HG02885 (cell line): ENCODE measurements at regions not wholly inside any gene's neighbourhood (a gene's known extent, or its start where the extent isn't known, plus 50 kb on each side); places are given as distances from the start of the nearest gene placed in this dataset.

ENCODE experiments used
- ATAC-seq: cut with Tn5 transposase; IDR thresholded peaks from one replicate; pipeline ENCODE4 v1.9.1; 2021; ENCODE audit warnings: mild to moderate bottlenecking; ENCODE audit not compliant: unreplicated experiment, poor library complexity

DNA sequence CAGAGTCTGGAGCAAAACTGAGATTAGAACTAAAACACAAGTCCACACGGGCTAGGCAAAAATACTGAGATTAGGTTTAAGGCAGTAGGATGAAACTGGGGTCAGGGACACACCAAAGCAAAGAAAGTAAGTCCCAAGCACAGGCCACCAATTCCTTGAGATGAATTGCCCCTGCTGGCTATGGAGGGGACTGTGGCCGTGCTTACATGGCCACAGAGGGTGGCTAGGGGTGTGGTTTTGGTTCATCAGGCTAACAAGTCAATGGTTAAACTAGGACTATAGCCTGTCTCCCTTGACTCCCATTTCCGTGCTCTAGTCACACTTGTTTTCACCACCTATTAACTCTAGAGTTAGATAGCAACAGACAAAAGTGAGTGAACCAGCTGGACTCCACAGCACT, 394.8 kb downstream of the PBX1 start:
- no peak for ATAC-seq

DNA sequence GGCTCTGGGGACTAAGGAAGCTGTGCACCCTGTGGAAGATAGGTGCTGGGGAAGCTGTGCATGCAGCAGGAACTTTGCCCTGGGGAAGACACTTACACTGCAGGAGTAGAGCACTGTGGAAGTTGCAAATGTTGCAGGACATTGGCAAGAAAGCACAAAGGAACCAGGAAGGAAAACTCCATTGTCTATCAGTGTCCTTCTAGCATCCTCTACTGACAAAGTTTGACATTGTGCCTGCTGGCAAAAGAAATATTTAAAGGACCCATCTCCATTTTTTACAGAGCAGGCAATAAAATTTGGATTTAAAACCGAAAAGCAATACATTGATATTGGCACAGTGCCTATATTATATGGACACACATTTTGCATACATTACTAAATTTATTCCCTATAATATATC, 394.1 kb downstream of the PBX1 start:
- no peak for ATAC-seq

DNA sequence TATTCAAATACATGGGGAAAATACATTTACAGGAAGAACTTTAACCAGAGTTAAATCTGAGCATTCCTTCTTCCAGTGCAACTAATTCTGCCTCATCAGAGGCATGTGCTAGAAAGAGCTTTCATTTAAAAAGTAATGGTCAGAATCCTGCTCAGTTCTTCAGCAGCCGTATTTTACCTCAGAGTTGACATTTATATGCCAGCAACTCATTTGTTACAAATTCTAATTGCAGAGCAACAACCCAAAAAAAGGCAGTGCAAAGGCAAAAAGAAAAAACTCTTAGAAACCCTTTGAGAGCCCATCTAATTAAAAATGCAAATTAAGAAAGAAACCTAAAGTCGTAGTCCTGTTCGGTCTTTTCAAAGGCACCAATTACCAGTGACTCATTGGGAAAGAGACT, 392.5 kb downstream of the PBX1 start:
- no peak for ATAC-seq

DNA sequence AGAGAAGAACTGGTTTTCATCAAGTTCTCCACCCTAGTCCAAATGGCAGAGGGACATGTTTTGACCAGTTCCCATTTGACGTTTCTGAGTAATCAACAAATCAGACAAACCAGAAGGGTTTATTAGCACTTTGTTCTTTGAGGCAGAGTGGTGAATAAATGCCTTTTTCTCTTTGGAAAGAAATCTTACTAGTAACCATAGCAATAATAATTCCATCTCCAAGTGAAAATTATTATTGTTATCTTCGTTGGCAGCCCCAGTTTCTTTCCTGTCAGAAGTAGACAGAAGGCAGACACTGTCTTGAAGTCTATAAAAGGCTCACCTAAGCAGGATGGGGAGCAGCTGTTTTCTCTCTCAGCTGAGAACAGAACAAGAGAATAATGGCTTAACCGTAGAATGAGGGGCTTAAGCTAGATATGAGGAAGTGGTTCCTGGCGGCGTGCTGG, 391.6 kb downstream of the PBX1 start:
- ATAC-seq = no peak

DNA sequence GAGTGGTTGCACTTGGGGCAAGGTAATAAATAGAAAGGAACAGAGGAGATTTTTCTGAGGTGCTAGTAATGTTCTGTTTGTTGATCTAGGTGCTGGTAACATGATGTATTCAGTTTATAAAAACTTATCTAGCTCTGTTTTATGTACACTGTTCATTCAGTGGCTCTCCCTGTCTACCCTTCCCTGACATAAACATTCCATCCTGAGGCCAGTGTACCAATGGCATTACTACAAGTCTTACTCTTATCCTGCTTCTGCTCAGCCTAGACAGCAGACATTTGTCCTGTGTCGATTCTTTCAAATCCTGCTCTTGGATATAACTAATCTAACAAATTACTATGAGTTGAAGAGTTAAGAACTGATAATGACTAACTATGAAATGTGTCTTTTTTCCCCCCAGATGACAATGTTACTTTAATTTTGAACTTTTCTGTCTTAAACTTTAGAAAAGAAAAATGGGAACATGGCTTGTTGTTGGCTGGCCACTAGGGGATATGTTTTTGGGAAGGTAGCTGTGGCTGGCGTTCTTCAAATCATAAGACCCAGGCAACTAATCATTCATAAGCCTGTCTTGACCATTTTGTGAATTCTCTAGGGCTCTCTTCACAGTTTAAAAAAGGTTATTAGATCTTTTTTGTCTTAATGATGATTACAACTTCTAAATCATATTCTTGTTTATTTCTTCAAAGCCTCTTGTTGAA, 390.9 kb downstream of the PBX1 start:
- ATAC-seq = no peak

DNA sequence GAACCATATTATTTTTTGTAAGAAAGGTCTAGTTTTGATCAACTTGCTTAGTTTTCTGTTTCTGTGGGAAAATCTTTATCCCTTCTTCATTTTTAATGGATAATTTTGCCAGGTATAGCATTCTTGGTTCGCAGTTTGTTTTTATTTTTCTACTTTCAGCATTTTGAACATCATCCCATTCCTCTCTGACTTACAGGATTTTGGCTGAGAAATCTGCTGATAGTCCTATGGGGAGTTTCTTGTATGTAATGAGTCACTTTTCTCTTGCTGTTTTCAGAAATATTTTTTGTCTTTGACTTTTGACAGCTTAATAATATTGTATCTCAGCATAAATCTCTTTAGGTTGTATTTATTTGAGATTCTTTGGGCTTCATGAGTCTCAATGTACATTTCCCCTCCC, 389.1 kb downstream of the PBX1 start:
- no peak for ATAC-seq

DNA sequence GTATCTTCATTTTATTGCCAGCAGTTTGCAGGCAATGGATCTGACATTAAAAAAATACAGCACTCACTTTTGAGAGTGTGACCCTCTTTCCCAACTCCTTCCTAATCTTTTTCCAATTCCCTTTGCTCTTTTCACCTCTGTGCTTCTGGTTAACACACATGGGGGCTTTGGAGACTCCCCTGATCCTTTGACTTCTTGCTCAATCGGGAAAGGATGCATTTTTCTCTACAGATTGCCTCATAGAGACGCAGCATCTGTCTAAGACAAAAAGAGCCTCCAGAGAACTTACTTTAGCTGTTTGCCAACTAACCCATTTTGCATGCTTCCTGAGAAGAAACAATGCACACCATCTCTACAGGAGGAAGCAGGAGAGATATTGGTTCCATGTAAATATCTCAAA, 378.3 kb downstream of the PBX1 start:
- no peak for ATAC-seq

DNA sequence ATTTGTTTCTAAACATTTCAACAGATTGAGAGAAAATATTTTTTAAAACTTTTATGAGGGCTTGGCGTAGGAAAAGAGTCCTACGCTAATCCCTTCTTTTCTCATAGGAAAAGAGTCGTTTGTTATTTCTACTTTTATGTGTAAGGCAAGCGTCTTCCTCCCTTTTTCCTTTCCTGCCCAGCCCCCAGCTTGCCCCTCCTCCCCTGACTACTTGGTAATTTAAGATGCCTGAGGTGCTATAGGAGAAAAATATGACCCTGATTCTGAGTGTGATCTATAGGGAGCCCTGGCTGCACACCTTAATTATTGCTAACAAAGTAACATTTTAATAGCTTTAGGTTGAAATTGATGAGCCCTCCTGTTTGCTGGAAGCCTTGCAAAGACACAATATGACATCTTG, 373.6 kb downstream of the PBX1 start:
- ATAC-seq = no peak

DNA sequence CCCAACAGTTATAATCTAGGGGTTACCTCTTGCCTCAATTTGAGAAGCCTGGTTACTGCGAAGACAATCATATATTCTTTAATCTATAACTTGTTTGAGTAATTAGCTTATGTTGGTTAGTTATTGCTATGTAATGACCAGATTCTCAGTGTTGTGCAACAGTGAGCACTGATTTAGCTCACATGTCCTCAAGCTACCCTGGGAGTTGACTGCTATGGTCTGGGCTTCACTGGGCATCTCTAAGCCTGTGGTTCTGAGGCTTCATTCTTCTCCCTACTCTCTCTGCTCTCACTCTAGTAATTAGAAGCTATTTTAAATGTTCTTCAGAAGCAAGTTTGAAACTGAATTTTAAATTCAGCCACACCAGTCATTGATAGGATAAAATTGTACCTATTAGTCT, 371.8 kb downstream of the PBX1 start:
- ATAC-seq = no peak

DNA sequence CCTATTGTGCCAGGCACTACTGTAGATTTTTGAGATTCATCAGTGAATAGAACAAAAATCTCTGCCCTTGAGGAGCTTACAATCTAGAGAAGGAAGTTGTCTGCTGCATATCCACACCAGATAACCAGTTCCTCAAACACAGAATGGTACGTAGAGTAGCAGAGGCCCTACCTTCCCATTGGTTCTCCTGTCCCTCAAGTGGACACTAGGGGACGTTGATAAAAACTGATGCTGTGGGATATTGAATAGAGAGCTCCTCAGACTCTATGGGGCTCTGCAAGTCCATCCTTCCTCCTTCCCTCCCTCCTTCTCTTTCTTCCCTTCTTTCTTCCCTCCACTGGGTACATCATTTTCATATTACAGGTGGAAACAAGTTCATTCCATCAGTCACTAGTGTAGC, 371.3 kb downstream of the PBX1 start:
- ATAC-seq = no peak

DNA sequence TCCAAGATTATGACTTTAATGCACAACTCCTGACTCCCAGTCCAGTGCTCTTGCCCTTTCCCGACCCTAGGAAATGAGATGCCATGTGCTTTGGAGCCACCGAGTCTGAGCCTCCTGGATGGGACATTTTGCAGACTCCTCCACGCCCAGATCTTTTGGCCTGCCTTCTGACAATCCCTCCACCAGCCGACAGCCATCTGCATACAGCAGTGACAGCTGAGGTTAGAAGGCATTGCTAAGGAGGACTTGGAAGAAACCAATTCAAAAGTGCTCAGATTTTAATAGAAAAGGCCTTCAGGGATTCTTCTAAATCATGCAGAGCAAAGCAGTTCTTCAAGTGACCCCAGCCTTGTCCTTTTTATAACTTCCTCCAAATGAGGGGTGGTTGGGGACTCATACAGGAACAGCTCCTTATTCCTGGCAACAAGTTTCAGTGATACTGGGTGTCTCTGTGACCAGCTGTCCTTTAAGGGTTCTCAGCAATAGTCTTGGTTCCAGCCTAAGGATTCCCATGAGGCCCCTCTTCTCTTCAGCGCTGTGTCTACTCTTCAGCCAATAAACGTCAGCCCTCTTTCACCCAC, 369.3 kb downstream of the PBX1 start:
- no peak for ATAC-seq

DNA sequence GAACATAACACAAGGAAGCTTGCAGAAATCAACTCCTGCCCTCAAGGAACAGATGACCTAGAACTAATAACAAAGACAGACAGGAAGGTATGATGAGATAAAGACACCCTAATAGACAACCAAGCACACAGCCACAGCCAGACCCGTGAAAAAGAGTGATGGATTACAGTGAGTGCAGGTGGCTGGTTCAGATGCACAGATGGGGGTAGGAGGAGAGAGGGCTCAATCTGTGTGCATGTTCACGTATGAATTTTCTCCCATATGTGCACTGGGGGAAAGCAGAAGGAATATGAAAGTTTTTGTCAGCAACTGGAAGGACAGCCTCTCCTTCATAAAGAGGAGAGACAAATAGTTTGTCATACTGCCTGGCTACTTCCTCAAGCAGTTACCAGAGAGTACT, 367.1 kb downstream of the PBX1 start:
- ATAC-seq = no peak

DNA sequence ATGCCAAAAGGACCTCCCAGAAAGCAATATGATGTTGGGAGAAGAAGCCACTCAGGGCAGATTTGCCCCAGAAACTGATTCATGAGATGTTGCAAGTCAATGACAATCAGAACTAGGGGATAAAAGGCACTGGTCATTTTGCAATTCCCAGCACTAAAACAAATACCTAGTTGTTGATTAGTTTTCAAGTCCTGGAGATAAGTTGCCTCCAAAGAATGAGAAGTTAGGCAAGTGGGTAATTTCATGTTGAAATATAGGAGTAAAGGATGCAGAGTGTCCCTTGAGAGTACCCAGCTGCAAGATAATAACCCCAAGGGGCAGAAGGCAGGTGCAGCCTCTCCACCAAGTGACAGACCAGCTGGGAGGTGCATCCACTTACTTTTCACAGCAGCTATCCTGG, 363.6 kb downstream of the PBX1 start:
- no peak for ATAC-seq

DNA sequence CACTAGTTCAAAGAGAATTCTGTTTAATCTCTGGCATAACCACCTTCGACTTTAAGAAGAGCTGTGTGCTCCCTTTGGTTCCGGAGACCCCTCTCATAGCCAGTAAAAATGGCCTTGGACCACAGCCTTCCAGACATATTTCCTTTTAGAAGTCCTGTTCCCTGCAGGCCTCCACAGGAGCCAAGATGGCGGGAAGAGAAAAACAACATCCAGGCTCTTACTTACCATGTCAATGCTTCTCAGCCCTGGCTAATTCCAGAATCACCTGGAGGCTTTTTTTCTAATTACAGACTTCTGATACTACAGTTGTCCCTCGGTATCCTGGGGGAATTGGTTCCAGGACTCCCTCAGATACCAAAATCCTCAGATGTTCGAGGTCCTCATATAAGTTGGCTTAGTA, 362.5 kb downstream of the PBX1 start:
- no peak for ATAC-seq

DNA sequence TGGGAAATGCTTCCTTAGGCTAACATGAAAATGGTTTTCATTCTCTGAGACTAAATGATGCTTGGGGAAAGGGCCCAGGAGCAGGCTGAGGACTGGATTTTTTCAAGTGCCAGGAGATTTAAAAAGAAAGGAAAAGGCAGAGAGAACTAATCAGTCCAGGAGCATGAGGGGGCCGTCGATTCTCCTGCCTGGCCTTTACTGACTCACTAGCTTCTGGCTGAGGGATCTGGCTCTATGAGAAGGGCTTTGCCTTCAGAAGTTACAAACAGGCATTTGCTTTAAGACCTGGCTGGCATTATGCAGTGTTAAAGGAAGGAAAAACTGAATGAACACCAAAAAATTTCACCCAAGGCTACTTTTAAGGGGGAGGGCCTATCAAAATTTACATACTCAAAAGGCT, 359.2 kb downstream of the PBX1 start:
- ATAC-seq = no peak

DNA sequence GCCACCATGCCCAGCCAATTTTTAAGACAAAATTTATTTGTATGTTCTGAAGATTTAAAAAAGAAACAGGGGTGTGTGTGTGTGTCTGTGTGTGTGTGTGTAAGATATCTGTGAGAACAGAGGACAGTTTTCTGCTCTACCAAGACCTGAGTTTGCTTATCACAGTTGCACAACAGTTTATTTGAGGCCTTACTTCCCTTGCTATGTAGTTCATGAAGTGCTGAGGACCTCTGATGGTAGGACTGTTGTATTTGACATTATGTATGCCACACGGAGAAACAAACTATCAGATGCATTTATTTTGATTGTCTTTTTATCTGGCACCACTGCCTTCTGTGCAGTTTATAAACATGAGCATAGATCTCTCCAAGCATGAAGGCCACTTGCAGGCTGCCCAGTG, 355.2 kb downstream of the PBX1 start:
- no peak for ATAC-seq

DNA sequence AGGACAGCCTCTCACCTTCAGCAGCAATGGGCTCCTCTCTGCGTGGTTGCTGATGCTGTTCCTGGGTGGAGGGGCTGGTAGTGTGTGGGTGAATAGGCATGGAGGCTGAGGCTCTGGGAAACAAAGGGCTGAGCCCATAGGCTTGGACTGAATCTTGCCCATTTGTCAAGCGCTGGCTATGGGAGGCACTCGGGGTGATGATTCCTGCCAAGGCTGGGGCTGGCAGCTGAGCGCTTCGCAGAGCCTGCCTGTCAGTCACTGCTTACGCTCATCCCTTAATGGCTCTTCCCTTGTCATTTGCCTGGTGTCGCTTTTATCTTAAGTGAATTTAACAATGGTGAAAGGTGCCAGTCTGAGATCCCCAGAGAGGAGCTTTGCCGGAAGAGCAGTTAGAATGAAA, 353.3 kb downstream of the PBX1 start:
- ATAC-seq = no peak

DNA sequence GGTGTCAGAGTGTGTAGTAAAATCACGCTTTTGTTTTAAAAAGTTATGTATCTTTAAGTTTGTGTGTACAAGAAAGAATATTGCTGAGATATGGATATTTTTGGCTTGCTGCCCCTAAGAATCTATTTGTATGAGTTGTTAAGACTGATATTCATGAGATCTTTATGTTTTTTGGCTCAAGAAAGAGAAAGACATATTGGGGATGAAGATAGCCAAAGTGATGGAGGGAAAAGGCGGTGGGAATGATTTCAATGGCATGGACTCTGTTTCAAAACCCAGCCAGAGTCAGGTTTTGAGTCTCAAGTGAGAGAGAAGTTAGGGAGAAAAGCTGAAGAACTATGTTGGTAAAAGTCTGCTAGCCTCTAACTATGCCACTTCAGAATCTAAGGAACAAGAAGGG, 351.7 kb downstream of the PBX1 start:
- no peak for ATAC-seq

DNA sequence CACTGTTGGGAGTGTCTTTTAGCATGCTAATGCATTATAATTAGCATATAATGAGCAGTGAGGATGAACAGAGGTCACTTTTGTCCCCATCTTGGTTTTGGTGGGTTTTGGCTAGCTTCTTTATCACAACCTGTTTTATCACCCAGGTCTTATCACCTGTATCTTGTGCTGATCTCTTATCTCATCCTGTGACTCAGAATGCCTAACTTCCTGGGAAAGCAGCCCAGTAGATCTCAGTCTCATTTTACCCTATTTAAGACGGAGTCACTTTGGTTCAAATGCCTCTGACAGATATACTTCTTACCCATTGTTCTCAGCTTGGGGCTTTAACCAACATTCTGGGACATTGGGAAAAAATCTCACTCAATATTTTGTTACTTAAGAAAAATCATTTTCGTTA, 348.7 kb downstream of the PBX1 start:
- no peak for ATAC-seq

DNA sequence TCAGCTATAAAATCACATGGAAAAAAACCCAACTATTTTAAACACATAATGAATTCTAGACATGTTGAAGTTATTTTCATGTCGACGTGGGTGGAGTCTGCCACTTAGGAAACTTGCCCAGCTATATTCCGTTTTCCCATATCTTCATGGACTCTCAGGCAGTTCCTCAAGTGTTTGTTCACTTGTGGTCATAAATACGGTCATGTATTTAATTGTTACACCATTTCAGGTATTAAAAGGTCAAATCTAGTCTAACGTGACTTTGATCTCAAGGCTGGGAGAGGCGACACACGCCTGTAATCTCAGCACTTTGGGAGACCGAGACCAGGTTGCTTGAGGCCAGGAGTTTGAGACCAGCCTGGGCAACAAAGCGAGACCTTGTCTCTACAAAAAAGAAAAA, 346.9 kb downstream of the PBX1 start:
- no peak for ATAC-seq

DNA sequence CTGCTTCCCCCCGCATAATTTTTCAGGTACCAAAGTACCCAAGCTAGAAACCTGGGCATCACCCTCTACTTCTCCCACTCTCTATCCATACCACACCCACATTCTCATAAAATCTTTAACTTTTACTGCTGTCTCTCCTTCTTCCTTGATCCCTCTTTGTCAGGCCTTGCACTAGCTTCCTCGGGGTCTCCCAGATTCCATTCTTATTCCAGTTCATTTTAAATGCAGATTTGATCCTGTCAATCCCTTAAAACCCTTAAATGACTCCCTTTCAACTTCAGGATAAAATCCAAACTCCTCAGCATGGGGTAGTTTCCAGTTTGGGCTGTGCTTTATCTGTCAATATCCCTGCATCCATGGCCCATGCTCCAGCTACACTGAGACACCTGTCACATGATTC, 343.5 kb downstream of the PBX1 start:
- ATAC-seq = no peak
